Suprapubic skin (tissue), 4 donors: ENCODE measurements at regions not wholly inside any gene's neighbourhood (a gene's known extent, or its start where the extent isn't known, plus 50 kb on each side); places are given as distances from the start of the nearest gene placed in this dataset.

ENCODE experiments used
- CTCF ChIP-seq, 2 donors: fragments of 200-600 bp in 1 of 2; fragments of 450-650 bp in 1 of 2; sonication (generic) in 1 of 2; IDR thresholded peaks; one replicate each; pipeline ENCODE4 v1.5.1; 2016 to 2019; ENCODE audit warnings: antibody characterized with exemption in 2 of 2, mild to moderate bottlenecking in 1 of 2, moderate library complexity in 1 of 2
- EP300 ChIP-seq: sonication (generic); formaldehyde crosslinking; IDR thresholded peaks from one replicate; pipeline ENCODE4 v1.6.1; 2017; ENCODE audit warnings: antibody characterized with exemption
- POLR2A ChIP-seq, 2 donors: fragments of 450-650 bp; IDR thresholded peaks; one replicate each; pipeline ENCODE4 v1.6.1; 2017; ENCODE audit warnings: antibody characterized with exemption in 2 of 2, mild to moderate bottlenecking in 2 of 2, moderate library complexity in 2 of 2
- POLR2AphosphoS5 ChIP-seq, 3 donors: sonication (generic); formaldehyde crosslinking; IDR thresholded peaks; one replicate each; pipeline ENCODE4 v1.6.1; 2017; ENCODE audit warnings: antibody characterized with exemption in 3 of 3

GRCh38 chr6:132107896-132108295, 156.7 kb upstream of the CCN2 start:
- TF ChIP-seq CTCF (IDR thresholded peaks at IDR 0.05) (no peak), POLR2AphosphoS5 (IDR thresholded peaks at IDR 0.05) (no peak), POLR2A (IDR thresholded peaks at IDR 0.05) (no peak), EP300 (no peak)
